Esophagus squamous epithelium (tissue), 5 donors: ENCODE measurements at regions not wholly inside any gene's neighbourhood (a gene's known extent, or its start where the extent isn't known, plus 50 kb on each side); places are given as distances from the start of the nearest gene placed in this dataset.

Source experiments
- DNase-seq: peaks from one replicate; lab custom pipeline; 2025; lab: John Stamatoyannopoulos, UW
- H3K27ac ChIP-seq, 4 donors: fragments of 200-600 bp; sonication (generic); one replicate each; pipeline ENCODE4 v1.5.1; 2016 to 2019; ENCODE audit warnings: mild to moderate bottlenecking in 1 of 4
- H3K27me3 ChIP-seq, 4 donors: fragments of 200-600 bp; sonication (generic); 1 replicate in 3 of 4; 2 replicates in 1 of 4; pipeline versions ENCODE4 v1.5.1 to v1.6.0; 2017 to 2021; ENCODE audit warnings: antibody characterized with exemption in 1 of 4
- H3K36me3 ChIP-seq, 3 donors: fragments of 200-600 bp; sonication (generic); one replicate each; pipeline ENCODE4 v1.5.1; 2016 to 2019
- H3K4me1 ChIP-seq, 3 donors: fragments of 200-600 bp; sonication (generic); one replicate each; pipeline ENCODE4 v1.5.1; 2017 to 2019
- H3K4me3 ChIP-seq, 4 donors: fragments of 200-600 bp; sonication (generic); 1 replicate in 3 of 4; 2 replicates in 1 of 4; pipeline ENCODE4 v1.5.1; 2016 to 2019; ENCODE audit warnings: mild to moderate bottlenecking in 2 of 4, moderate library complexity in 1 of 4
- H3K9me3 ChIP-seq, 3 donors: fragments of 200-600 bp; sonication (generic); one replicate each; pipeline ENCODE4 v1.5.1; 2016 to 2019
- POLR2A ChIP-seq, 4 donors: fragments of 450-650 bp; IDR thresholded peaks; one replicate each; pipeline ENCODE4 v1.6.1; 2017; ENCODE audit warnings: antibody characterized with exemption in 4 of 4, mild to moderate bottlenecking in 4 of 4, moderate library complexity in 3 of 4
- WGBS, 2 donors: methylation state at CpG; one replicate each; pipeline ENCODE4 v1.1.5; 2018; 5-methylcytosine and 5-hydroxymethylcytosine counted together
- intact Hi-C: fragments of 100-400 bp; cut with DNase I; formaldehyde crosslinking; loops from one replicate; pipeline ENCODE4 v1.15.0; 2022
- TF ChIP-seq, protein P1 (sequence below), 6 experiments: fragments of 450-650 bp in 4 of 6; fragments of 200-600 bp in 2 of 6; sonication (generic) in 2 of 6; IDR thresholded peaks; one replicate each; pipeline ENCODE4 v1.5.1; 2016 to 2019; ENCODE audit warnings: antibody characterized with exemption in 6 of 6, mild to moderate bottlenecking in 4 of 6, moderate library complexity in 4 of 6
- donor health status: DM: yes; HTN: yes; CAD: no.

DNA sequence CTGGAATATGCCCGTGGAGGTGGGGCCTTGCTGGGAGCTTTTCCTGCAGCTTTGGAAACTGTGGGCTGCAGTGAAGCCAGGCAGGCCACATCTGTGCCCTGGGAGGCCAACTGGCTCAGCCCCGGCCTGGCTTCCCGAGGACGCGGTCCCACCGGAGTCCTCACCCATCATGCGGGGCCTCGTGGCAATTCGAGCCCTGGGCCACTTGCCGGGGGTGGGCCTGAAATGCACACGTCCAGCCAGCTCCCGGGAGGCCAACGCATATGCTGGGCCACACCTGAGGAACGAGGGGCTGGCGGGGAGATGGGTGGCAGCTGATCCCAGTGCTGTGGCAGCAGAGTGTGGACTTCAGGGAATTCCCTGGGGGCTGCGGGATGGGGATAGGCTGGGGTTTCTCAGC is 172.4 kb upstream of the GSE1 start:
- H3K27me3 ChIP-seq = peaks cover 0 to 10% (median 0%) of the 10 kb centered on the region in 4 donors
- no peaks in the 10 kb centered on the region for H3K36me3 ChIP-seq
- no peak overlapping the region for H3K27ac ChIP-seq
- no peak overlapping the region for H3K4me3 ChIP-seq
- H3K9me3 ChIP-seq = no peaks in the 10 kb centered on the region
- WGBS, 2 donors = 90 to 100% methylated on average over 1 to 2 of the region's 16 CpGs
- DNase-seq = no peak
- intact Hi-C loops = no loop called here
- H3K4me1 ChIP-seq = peaks cover 20 to 39% (median 21%) of the 10 kb centered on the region in 3 donors
- TF ChIP-seq POLR2A (IDR thresholded peaks at IDR 0.05) = no peak
- TF ChIP-seq, protein P1, sequence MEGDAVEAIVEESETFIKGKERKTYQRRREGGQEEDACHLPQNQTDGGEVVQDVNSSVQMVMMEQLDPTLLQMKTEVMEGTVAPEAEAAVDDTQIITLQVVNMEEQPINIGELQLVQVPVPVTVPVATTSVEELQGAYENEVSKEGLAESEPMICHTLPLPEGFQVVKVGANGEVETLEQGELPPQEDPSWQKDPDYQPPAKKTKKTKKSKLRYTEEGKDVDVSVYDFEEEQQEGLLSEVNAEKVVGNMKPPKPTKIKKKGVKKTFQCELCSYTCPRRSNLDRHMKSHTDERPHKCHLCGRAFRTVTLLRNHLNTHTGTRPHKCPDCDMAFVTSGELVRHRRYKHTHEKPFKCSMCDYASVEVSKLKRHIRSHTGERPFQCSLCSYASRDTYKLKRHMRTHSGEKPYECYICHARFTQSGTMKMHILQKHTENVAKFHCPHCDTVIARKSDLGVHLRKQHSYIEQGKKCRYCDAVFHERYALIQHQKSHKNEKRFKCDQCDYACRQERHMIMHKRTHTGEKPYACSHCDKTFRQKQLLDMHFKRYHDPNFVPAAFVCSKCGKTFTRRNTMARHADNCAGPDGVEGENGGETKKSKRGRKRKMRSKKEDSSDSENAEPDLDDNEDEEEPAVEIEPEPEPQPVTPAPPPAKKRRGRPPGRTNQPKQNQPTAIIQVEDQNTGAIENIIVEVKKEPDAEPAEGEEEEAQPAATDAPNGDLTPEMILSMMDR (IDR thresholded peaks at IDR 0.05) = no peak

DNA sequence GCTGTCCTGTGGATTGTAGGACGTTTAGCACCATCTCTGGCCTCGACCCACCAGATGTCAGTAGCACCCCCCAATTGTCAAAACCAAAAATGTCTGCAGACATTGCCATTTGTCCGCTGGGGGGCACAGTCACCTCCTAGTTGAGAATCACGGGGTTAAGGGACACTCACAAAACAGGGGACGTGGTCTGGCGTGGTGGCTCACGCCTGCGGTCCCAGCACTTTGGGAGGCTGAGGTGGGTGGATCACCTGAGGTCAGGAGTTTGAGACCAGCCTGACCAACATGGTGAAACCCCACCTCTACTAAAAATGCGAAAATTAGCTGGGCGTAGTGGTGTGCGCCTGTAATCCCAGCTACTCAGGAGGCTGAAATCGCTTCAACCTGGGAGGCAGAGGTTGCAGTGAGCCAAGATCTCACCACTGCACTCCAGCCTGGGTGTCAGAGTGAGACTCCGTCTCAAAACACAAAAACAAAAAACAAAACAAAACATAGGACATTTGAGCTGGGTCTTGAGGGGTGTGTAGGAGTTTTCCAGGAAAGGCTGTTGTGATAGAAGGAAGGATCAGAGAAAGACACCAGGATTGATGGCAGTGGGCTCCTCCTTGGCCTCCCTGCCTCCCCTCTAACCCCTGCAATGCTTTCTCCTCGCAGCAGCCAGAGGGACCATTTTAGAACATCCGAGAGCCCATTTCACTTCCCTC is 171.8 kb upstream of the GSE1 start:
- WGBS, 2 donors = 84% methylated on average over 11 of the region's 15 CpGs
- intact Hi-C loops = no loop called here
- Histone ChIP-seq H3K27me3 (peaks cover 0 to 13% (median 0%) of the 10 kb centered on the region in 4 donors), H3K27ac (no peak overlapping the region), H3K4me1 (peaks cover 15 to 38% (median 16%) of the 10 kb centered on the region in 3 donors), H3K36me3 (no peaks in the 10 kb centered on the region), H3K4me3 (no peak overlapping the region), H3K9me3 (no peaks in the 10 kb centered on the region)
- DNase-seq = no peak
- TF ChIP-seq POLR2A (IDR thresholded peaks at IDR 0.05) = no peak
- TF ChIP-seq, protein P1 (IDR thresholded peaks at IDR 0.05) = no peak

DNA sequence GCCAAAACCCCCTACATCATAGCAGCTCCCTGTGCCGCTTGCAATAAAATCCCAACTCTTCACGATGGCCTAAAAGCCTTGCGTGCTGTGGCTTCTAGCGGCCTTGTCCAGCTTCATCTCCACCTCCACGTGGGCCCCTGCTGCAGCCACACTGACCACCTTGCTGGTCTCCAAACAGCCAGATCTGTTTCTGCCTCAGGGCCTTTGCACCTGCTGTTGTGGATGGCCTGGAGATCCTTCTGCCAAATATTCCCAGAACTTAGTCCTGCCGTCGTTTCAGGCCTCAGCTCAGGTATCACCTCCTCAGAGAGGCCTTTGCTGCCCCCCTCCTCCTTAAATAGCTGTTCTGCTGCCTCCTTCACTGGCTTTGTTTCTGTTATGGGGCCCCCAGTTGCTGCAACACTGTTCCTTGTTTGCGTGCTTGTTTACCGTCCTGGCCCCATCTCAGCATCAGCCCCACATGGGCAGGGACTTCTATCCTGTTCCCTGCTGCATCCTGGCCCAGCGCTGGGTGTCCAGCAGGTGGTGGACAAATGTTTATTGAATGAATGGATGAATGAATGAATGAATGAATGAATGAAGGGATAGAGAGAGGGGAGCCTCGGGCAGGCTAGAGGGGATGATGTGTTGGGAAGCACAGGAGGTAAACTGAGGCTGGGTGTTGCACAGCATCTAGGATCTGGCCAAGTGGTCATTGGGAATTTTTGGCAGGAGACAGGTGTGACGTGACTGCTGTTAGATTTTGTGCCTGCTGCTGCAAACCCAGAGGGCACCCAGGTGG is 171.0 kb upstream of the GSE1 start:
- Histone ChIP-seq H3K4me1 (peaks cover 8 to 31% (median 8%) of the 10 kb centered on the region in 3 donors), H3K27ac (no peak overlapping the region), H3K9me3 (no peaks in the 10 kb centered on the region), H3K27me3 (peaks cover 0 to 16% (median 0%) of the 10 kb centered on the region in 4 donors), H3K4me3 (no peak overlapping the region), H3K36me3 (no peaks in the 10 kb centered on the region)
- DNase-seq = no peak
- TF ChIP-seq, protein P1 (IDR thresholded peaks at IDR 0.05) = no peak
- no peak for TF ChIP-seq POLR2A (IDR thresholded peaks at IDR 0.05)
- intact Hi-C loops = no loop called here
- 81 to 86% methylated on average over 11 of the region's 12 CpGs for WGBS, 2 donors

DNA sequence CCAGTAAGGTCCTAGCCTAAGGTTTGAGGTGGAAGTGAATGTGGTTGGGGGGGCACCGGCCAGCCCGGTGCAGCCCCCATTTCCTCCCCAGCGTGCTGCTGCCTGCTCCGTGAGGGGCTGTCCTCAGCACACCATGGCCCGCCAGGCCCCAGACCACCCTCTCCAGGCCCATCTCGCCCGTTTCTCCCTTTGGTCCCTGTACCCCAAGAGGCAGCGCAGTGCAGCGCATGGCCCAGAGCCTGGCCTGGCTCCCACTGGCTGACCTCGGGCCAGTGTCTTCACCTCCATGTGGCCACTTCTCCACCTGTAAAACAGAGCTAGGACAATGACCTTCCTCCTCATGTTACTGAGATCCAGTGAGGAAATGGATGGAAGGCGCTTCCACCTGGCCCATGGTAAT is 170.0 kb upstream of the GSE1 start:
- no peak for DNase-seq
- TF ChIP-seq, protein P1 (IDR thresholded peaks at IDR 0.05) = no peak
- TF ChIP-seq POLR2A (IDR thresholded peaks at IDR 0.05) = no peak
- Histone ChIP-seq H3K9me3 (no peaks in the 10 kb centered on the region), H3K4me3 (no peak overlapping the region), H3K27me3 (peaks cover 0 to 16% (median 0%) of the 10 kb centered on the region in 4 donors), H3K27ac (no peak overlapping the region), H3K36me3 (no peaks in the 10 kb centered on the region), H3K4me1 (peaks cover 0 to 20% (median 0%) of the 10 kb centered on the region in 3 donors)
- WGBS, 2 donors = 80 to 93% methylated on average over 3 to 8 of the region's 11 CpGs
- intact Hi-C loops = no loop called here

DNA sequence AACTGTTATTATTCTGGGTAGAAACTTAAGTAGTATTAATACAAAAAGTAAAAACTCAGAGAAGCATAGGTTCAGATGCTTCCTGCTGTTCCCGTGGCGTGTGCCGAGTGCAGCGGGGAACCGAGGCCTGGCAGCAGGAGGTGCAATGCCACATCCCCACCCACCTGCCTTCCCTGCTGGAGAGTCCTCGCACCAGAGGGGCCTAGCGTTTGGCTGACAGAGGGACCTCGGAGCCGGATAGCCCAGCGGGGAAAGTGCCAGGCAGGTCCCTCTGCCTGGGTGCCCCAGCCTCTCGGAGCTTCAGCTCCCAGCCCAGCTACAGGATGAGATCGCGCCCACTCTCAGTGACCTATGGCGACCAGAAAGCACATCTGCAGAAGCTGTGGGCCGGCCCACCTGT is 169.6 kb upstream of the GSE1 start:
- no peak for TF ChIP-seq POLR2A (IDR thresholded peaks at IDR 0.05)
- TF ChIP-seq, protein P1 (IDR thresholded peaks at IDR 0.05) = no peak
- Histone ChIP-seq H3K27ac (no peak overlapping the region), H3K9me3 (no peaks in the 10 kb centered on the region), H3K36me3 (no peaks in the 10 kb centered on the region), H3K4me3 (no peak overlapping the region), H3K27me3 (peaks cover 0 to 16% (median 0%) of the 10 kb centered on the region in 4 donors), H3K4me1 (peaks cover 0 to 21% (median 0%) of the 10 kb centered on the region in 3 donors)
- intact Hi-C loops = no loop called here
- no peak for DNase-seq
- 93 to 95% methylated on average over 8 to 15 of the region's 15 CpGs for WGBS, 2 donors
